Testis (tissue), 2 donors: ENCODE measurements at regions not wholly inside any gene's neighbourhood (a gene's known extent, or its start where the extent isn't known, plus 50 kb on each side); places are given as distances from the start of the nearest gene placed in this dataset.

ENCODE experiments used
- CTCF ChIP-seq, 3 experiments: fragments of 450-650 bp in 2 of 3; fragments of 200-600 bp in 1 of 3; sonication (generic) in 1 of 3; IDR thresholded peaks; one replicate each; pipeline ENCODE4 v1.5.1; 2016 to 2019; ENCODE audit warnings: antibody characterized with exemption in 3 of 3, mild to moderate bottlenecking in 2 of 3, moderate library complexity in 1 of 3
- POLR2A ChIP-seq: fragments of 450-650 bp; IDR thresholded peaks from one replicate; pipeline ENCODE4 v1.6.1; 2017; ENCODE audit warnings: antibody characterized with exemption, mild to moderate bottlenecking, moderate library complexity

- TF ChIP-seq CTCF (IDR thresholded peaks at IDR 0.05), result no peak
- TF ChIP-seq POLR2A, result no peak
Observed at GRCh38 chr12:58541300-58541690, 379.0 kb downstream of the LRIG3 start.
